Muscle of leg (tissue), 3 donors: ENCODE measurements at regions not wholly inside any gene's neighbourhood (a gene's known extent, or its start where the extent isn't known, plus 50 kb on each side); places are given as distances from the start of the nearest gene placed in this dataset.

ENCODE experiments used
- DNase-seq: peaks from one replicate; pipeline ENCODE4 v3.0.0; 2013
- H3K27ac ChIP-seq: one replicate; pipeline ENCODE4 v1.5.1; 2013; ENCODE audit warnings: mild to moderate bottlenecking, low read length, control low read depth
- H3K27me3 ChIP-seq: one replicate; pipeline ENCODE4 v1.6.1; 2013; ENCODE audit warnings: low read length; ENCODE audit not compliant: control insufficient read depth, insufficient read depth
- H3K36me3 ChIP-seq: one replicate; pipeline ENCODE4 v1.6.1; 2013; ENCODE audit warnings: low read length; ENCODE audit not compliant: control insufficient read depth, insufficient read depth
- H3K4me1 ChIP-seq: one replicate; pipeline ENCODE4 v1.6.1; 2013; ENCODE audit warnings: low read length; ENCODE audit not compliant: control insufficient read depth, insufficient read depth
- H3K4me3 ChIP-seq: one replicate; pipeline ENCODE4 v1.5.1; 2013; ENCODE audit warnings: low read length, control low read depth
- H3K9me3 ChIP-seq: replicated peaks from 2 replicates; pipeline ENCODE4 v1.6.1; 2013; ENCODE audit warnings: low read depth, low read length; ENCODE audit not compliant: control insufficient read depth
- WGBS: methylation state at CpG from one replicate; pipeline ENCODE4 v1.1.5; 2013; ENCODE audit warnings: missing lambda C conversion rate; ENCODE audit not compliant: insufficient coverage; 5-methylcytosine and 5-hydroxymethylcytosine counted together

DNA sequence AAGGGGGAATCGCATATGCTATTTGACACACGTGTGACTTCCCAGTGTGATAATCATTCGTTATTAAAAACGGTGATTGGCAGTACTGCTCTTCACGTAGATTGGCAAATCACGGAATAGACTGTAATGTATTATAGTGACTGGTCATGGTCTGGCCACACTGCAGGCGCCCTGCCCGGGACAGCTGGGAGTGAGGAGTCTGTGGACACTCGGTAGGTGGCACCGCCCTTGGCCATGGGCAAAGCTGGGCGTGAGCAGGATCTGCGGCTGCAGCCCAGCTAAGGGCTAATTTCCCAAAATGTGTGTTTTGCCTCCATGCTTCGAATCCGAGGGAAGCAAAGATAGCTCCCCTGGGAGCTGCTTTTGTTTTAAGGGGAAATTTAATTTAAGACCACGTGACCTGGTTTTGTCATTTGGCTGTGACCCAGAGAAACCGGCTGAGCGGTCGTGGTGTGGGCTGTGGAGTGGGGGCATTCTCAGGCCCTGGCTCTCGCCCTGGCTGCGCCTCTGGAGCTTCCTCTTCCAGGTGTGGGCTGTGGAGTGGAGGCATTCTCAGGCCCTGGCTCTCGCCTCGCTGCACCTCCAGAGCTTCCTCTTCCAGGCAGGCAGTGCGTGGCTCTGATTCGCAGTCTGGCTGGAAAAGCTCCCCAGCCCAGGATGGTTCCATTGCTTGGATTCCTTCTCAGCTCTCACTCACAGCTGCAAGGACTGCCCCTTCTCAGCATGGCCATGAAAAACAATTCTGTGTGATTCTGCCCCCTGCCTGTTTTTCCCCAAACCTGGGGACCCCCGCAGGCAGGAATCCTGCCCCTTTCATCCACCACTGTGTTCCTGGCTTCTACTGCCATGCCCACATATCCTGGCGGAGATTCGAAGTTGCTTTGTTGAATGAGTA lies 131.1 kb downstream of the OLFM1 start:
- peaks cover 40% of the 10 kb centered on the region for H3K27me3 ChIP-seq
- H3K4me3 ChIP-seq = no peak overlapping the region
- H3K4me1 ChIP-seq = peaks cover 47% of the 10 kb centered on the region
- H3K27ac ChIP-seq = no peak overlapping the region
- no peaks in the 10 kb centered on the region for H3K9me3 ChIP-seq
- H3K36me3 ChIP-seq = no peaks in the 10 kb centered on the region
- WGBS = 25% methylated on average over 23 of the region's 27 CpGs
- DNase-seq = peak; percentile 39

DNA sequence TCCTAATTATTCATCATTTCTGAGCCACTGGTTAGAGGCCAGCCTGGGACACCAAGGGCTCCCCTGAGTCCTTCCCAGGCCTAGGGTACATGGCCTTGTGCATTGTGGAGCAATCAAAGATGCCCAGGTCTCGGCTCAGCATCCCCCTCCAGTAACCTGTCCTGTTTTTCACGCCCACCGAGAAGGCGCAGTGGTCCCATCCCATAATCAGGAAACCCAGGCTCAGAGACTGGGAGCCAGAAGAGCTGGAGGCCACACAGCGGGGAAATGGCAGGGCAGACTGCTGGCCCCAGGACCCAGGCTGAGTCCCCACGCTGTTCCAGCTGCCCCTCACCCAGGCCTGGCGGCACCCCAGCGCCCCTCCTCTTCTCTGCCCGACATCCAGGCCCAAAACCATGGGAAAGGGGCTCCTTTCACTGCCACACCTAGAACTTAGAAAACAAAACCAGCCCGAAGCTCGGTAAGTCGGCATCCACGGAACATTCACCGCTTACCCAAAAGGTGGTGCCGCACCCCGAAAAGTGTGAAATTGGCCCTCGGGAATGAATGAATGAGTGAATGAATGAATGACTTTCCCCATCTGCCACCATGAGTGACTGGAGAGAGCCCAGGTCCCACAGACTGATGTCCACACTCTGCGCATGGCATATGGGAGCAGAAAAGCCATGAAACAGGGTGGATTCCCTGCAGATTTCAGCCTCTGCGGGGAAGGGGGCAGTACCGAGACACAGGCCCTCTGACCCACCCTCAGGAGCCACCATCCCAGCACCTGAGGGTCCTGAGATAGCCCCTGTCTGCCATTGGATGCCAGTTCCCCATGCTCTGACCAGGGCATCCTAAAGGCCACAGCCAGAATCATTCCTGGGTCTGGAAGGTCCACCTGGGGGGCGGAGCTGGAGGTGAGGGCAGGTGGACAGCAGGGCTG lies 132.5 kb downstream of the OLFM1 start:
- Histone ChIP-seq H3K4me1 (peaks cover 40% of the 10 kb centered on the region), H3K27ac (no peak overlapping the region), H3K4me3 (no peak overlapping the region), H3K36me3 (no peaks in the 10 kb centered on the region), H3K27me3 (peaks cover 40% of the 10 kb centered on the region), H3K9me3 (no peaks in the 10 kb centered on the region)
- DNase-seq = no peak
- WGBS = 95% methylated on average over 10 of the region's 21 CpGs

GRCh38 chr9:135220601-135221575 lies 133.4 kb downstream of the OLFM1 start:
- Histone ChIP-seq H3K27me3 (peaks cover 37% of the 10 kb centered on the region), H3K36me3 (no peaks in the 10 kb centered on the region), H3K4me1 (peaks cover 33% of the 10 kb centered on the region), H3K9me3 (no peaks in the 10 kb centered on the region), H3K4me3 (no peak overlapping the region), H3K27ac (no peak overlapping the region)
- WGBS = 82% methylated on average over 28 of the region's 28 CpGs
- no peak for DNase-seq

GRCh38 chr9:135221576-135221950 lies 134.1 kb downstream of the OLFM1 start:
- DNase-seq = no peak
- H3K4me1 ChIP-seq = peaks cover 27% of the 10 kb centered on the region
- H3K4me3 ChIP-seq = no peak overlapping the region
- 55% methylated on average over 4 of the region's 9 CpGs for WGBS
- H3K36me3 ChIP-seq = no peaks in the 10 kb centered on the region
- H3K27ac ChIP-seq = no peak overlapping the region
- peaks cover 34% of the 10 kb centered on the region for H3K27me3 ChIP-seq
- no peaks in the 10 kb centered on the region for H3K9me3 ChIP-seq

DNA sequence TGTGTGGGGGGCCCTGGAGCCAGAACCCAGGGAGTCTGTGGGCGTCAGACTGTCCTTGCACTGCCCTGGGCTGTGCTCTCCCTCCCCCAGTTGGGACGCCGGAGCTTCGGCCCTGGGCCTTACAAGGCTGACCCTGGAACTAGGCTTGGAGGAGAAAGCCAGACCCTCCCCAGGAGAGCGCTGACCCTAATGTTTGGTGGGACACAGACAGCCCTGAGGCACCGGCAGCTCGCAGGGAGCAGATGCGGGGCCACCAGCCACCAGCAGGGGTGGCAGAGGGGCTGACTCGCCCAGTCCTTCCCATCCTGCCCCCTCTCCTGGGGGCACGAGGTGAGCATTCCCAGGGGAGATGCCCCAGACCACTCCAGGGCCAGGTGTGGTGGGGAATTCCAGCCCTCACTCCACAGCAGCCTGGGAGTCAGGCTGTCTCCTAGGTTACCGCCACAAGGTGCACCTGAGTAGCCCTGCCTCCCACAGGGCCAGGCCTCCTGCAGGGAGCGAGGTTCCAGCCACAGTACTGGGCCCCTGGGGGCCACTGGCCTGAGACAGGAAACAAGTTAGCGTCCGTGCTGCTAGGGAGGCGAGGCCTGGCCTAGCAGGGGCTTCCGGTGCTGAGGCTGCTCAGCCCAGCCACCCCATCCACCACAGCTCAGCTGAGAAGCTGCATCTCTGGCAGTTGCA lies 134.6 kb downstream of the OLFM1 start:
- Histone ChIP-seq H3K4me1 (peaks cover 23% of the 10 kb centered on the region), H3K27ac (no peak overlapping the region), H3K27me3 (peaks cover 29% of the 10 kb centered on the region), H3K4me3 (no peak overlapping the region), H3K9me3 (no peaks in the 10 kb centered on the region), H3K36me3 (no peaks in the 10 kb centered on the region)
- no peak for DNase-seq
- 40% methylated on average over 9 of the region's 16 CpGs for WGBS

DNA sequence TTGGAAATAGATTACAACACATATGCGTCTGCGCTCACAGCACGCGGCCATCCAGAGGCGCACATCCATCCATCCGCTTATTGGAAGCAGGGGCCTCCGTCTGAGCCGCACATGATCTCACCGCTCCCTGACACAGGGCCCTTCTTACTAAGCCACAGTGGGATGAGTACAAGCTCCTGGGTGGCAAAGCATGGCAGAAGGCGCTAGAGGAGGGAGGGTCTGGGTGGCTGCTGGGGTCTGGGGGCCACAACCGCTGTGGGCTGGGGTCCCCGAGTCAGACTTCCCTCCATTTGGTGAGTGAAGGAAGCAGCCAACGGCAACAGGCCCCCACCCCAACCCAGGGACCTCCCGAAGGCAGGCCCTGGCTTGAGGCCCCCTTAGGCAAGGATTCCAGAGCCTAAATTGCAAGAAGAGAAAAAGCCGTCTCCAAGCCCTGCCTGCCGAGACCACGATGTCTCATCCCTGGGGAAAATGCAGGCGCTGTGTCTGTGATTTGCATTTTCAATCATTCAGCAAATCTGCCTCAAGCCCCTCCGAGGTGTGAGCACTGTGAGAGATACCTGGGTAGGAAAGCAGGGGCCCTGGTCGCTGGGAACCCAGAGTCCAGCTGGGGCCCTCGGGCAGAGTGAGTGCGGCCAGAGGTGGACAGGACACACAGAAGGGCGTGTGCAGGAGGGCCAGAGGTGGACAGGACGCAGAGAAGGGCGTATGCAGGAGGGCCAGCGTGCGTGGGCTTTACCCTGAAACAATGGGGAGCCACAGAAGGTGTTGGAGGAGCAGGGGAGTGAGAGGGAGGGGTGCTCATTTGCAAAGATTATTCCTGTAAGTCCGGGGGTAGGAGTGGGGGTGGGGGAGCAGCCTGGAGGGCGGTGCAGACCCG lies 135.7 kb downstream of the OLFM1 start:
- peaks cover 14% of the 10 kb centered on the region for H3K4me1 ChIP-seq
- DNase-seq = no peak
- WGBS = 39% methylated on average over 23 of the region's 30 CpGs
- H3K4me3 ChIP-seq = no peak overlapping the region
- peaks cover 19% of the 10 kb centered on the region for H3K27me3 ChIP-seq
- no peaks in the 10 kb centered on the region for H3K36me3 ChIP-seq
- no peak overlapping the region for H3K27ac ChIP-seq
- H3K9me3 ChIP-seq = no peaks in the 10 kb centered on the region

DNA sequence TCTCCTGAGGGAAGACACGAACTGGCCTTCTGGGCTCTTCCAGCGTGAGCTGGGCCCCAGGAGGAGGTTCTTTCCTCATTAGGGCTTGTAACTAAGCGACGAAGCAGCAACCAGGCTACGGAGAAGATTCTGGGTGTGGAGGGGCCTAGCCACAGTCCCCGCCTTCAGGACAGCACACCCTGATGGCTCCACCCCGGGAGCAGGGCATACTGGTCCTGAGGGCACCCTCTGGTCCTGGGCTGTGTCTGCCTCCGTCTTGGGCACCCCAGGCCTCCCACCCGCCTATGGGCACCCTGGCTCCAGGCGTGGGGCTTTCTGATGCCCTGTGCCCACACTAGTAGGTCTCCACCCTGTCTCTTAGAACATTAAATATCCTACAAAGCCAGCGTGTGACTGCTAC lies 136.4 kb downstream of the OLFM1 start:
- 75% methylated on average over 9 of the region's 11 CpGs for WGBS
- H3K9me3 ChIP-seq = no peaks in the 10 kb centered on the region
- H3K27me3 ChIP-seq = peaks cover 14% of the 10 kb centered on the region
- no peak overlapping the region for H3K27ac ChIP-seq
- H3K4me3 ChIP-seq = no peak overlapping the region
- H3K4me1 ChIP-seq = peaks cover 7% of the 10 kb centered on the region
- no peak for DNase-seq
- H3K36me3 ChIP-seq = no peaks in the 10 kb centered on the region

DNA sequence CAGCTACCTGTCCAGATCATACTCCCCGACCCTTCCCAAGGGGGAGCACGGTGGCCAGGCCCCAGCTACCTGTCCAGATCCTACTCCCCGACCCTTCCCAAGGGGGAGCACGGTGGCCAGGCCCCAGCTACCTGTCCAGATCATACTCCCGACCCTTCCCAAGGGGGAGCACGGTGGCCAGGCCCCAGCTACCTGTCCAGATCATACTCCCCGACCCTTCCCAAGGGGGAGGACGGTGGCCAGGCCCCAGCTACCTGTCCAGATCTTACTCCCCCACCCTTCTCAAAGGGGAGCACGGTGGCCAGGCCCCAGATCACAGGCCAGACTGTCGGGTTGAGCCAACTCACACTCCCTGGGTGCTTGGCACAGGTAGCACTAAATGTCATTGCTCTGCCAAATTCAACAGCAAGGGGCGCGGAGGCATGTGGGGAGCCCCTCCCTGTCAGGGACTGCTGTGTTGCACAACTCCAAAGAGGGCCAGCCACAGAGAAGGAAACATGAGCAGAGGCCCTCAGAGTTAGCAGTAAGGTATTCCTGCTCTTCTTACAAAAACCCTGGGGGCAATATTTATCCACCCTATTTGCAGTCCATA lies 136.9 kb downstream of the OLFM1 start:
- WGBS = 71% methylated on average over 7 of the region's 12 CpGs

More for the DNA sequence above, 136.9 kb downstream of the OLFM1 start:
- peaks cover 16% of the 10 kb centered on the region for H3K27me3 ChIP-seq
- no peaks in the 10 kb centered on the region for H3K9me3 ChIP-seq
- no peaks in the 10 kb centered on the region for H3K36me3 ChIP-seq
- H3K4me1 ChIP-seq = peaks cover 5% of the 10 kb centered on the region
- H3K4me3 ChIP-seq = no peak overlapping the region
- H3K27ac ChIP-seq = no peak overlapping the region
- no peak for DNase-seq
